Brain microvascular endothelial cell (primary cell): ENCODE measurements at regions not wholly inside any gene's neighbourhood (a gene's known extent, or its start where the extent isn't known, plus 50 kb on each side); places are given as distances from the start of the nearest gene placed in this dataset.

Experiments
- DNase-seq: peaks from one replicate; pipeline ENCODE4 v3.0.0-alpha.2; 2020
- H3K27ac ChIP-seq: fragments of 250-450 bp; sonication (Bioruptor Pico); 2 replicates; pipeline ENCODE4 v1.5.1; 2020; ENCODE audit warnings: mild to moderate bottlenecking, moderate library complexity
- H3K27me3 ChIP-seq: fragments of 250-450 bp; sonication (Bioruptor Pico); replicated peaks from 2 replicates; pipeline ENCODE4 v1.5.1; 2020; ENCODE audit warnings: mild to moderate bottlenecking
- H3K36me3 ChIP-seq: fragments of 250-450 bp; sonication (Bioruptor Pico); replicated peaks from 2 replicates; pipeline ENCODE4 v1.5.1; 2020; ENCODE audit warnings: mild to moderate bottlenecking
- H3K4me3 ChIP-seq: 2 replicates; pipeline ENCODE4 v1.5.1; 2011; ENCODE audit warnings: low read depth, mild to moderate bottlenecking, control low read depth, low read length, moderate library complexity
- in situ Hi-C: cut with HindIII; loops from 2 replicates; pipeline ENCODE4 v1.10.0; 2017; ENCODE audit warnings: low sequenced_read_pairs, low pct_ligation_motif_present
- TF ChIP-seq, protein P1 (sequence below): IDR thresholded peaks from 2 replicates; pipeline ENCODE4 v1.5.1; 2011; ENCODE audit warnings: low read depth, mild to moderate bottlenecking, moderate library complexity, low read length, control low read depth, inconsistent platforms; ENCODE audit errors: missing control alignments

DNA sequence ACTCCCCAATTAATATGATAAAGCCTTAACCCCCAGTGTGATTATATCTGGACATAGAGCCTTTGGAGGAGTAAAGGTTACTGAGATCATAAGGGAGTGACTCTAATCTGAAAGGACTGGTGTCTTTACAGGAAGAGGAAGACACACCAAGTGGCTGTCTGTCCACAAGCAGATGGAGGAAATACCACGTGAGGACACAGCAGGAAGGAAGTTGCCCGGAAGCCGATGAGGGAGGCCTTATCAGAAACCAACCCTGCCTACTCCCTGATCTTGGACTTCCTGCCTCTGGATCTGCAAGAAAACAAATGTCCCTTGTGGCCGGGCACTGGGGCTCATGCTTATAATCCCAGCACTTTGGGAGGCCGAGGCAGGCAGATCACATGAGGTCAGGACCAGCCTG, 110.3 kb upstream of the CHRM3 start:
- H3K27me3 ChIP-seq: no peaks in the 10 kb centered on the region
- H3K36me3 ChIP-seq: no peaks in the 10 kb centered on the region
- H3K27ac ChIP-seq: no peak overlapping the region
- H3K4me3 ChIP-seq: no peak overlapping the region
- in situ Hi-C loops: no loop called here
- DNase-seq: no peak
- TF ChIP-seq, protein P1, sequence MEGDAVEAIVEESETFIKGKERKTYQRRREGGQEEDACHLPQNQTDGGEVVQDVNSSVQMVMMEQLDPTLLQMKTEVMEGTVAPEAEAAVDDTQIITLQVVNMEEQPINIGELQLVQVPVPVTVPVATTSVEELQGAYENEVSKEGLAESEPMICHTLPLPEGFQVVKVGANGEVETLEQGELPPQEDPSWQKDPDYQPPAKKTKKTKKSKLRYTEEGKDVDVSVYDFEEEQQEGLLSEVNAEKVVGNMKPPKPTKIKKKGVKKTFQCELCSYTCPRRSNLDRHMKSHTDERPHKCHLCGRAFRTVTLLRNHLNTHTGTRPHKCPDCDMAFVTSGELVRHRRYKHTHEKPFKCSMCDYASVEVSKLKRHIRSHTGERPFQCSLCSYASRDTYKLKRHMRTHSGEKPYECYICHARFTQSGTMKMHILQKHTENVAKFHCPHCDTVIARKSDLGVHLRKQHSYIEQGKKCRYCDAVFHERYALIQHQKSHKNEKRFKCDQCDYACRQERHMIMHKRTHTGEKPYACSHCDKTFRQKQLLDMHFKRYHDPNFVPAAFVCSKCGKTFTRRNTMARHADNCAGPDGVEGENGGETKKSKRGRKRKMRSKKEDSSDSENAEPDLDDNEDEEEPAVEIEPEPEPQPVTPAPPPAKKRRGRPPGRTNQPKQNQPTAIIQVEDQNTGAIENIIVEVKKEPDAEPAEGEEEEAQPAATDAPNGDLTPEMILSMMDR: no peak

DNA sequence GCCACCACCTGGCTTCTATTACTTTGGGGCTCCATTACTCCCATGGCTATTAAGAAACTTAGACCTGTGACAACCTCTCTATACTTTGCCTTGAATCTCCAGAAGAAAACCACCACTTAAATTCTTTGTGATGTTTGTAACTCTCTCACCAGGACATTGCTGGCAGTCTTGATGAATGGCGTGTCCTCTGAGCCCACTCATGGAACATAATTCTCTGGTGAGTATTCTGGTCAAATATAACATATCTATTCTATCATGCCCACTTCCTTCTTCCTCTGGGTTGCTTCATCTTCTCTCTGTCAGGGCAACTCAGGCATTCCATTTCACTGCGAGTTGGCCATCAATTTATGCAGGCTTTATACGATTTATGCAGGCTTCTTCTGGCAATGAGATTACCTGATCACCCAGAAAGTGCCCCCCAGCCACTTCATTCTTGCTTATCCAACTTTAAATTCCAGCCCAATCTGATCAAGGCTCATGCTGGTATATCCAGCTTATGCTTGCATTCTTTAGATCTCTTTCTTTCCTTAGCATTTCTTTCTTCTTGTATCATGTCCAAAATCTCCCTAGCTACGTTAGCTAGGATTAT, 112.0 kb upstream of the CHRM3 start:
- Histone ChIP-seq H3K4me3 (no peak overlapping the region), H3K27me3 (no peaks in the 10 kb centered on the region), H3K27ac (no peak overlapping the region), H3K36me3 (no peaks in the 10 kb centered on the region)
- TF ChIP-seq, protein P1: no peak
- DNase-seq: no peak
- in situ Hi-C loops: no loop called here

DNA sequence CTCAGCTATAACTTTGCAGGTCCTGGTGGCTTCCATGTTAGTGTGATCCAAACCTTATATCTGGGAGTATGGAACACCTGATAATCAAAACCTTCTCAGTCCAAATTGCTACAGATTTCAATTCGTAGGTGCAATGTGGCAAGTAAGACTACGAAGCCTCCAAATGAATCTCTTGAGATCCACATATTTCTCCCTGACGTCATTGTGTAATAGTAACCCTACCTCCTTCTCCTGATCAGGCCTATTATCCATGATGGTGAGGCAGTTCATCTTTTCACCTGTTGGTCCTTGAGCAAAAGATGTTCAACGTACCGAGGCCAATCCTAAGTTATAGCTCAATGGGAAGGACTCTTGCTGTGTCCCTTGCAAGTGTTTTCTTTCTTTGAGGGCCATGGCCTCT, 115.9 kb upstream of the CHRM3 start:
- Histone ChIP-seq H3K27ac (no peak overlapping the region), H3K4me3 (no peak overlapping the region), H3K27me3 (no peaks in the 10 kb centered on the region), H3K36me3 (no peaks in the 10 kb centered on the region)
- TF ChIP-seq, protein P1: no peak
- DNase-seq: no peak
- in situ Hi-C loops: no loop called here

DNA sequence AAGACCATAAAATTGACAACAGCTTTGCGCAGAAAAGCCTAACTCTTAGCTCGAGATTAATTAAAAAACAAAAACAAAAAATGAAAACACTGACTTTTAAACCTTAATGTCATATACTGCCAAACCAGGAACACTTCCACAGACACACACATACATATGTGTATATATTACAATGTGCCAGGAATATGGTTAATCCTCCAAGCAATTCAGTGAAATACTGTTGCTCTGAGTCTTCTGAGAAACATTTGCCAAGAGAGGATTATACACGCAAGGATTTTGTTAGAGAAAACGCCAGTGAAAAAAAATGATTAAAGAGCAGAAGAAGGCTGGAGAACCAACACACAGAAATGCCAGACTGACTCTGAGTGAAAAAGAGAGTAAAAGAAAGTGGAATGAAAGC, 116.7 kb upstream of the CHRM3 start:
- H3K27me3 ChIP-seq: no peaks in the 10 kb centered on the region
- in situ Hi-C loops: no loop called here
- TF ChIP-seq, protein P1: no peak
- no peak overlapping the region for H3K4me3 ChIP-seq
- H3K27ac ChIP-seq: no peak overlapping the region
- no peaks in the 10 kb centered on the region for H3K36me3 ChIP-seq
- DNase-seq: no peak

DNA sequence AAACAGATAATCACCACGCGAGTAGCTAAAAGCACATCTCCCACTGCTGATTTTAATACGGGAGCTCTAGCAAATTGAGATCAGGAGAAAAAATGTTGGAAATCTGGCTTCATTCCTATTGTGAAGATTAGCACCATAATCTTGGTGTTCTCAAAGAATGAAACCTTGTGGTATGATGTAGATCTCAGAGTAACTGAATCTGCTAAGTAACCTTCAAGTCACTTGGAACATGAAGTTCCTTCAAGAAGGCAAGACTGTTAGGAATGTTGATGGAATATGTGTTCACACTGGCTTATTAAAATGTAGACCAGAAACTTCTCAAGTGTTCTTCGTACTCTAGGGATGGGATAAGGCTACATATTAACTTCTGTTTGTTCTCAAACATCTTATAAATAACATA, 117.4 kb upstream of the CHRM3 start:
- DNase-seq: no peak
- TF ChIP-seq, protein P1: no peak
- Histone ChIP-seq H3K4me3 (no peak overlapping the region), H3K36me3 (no peaks in the 10 kb centered on the region), H3K27ac (no peak overlapping the region), H3K27me3 (no peaks in the 10 kb centered on the region)
- in situ Hi-C loops: no loop called here

DNA sequence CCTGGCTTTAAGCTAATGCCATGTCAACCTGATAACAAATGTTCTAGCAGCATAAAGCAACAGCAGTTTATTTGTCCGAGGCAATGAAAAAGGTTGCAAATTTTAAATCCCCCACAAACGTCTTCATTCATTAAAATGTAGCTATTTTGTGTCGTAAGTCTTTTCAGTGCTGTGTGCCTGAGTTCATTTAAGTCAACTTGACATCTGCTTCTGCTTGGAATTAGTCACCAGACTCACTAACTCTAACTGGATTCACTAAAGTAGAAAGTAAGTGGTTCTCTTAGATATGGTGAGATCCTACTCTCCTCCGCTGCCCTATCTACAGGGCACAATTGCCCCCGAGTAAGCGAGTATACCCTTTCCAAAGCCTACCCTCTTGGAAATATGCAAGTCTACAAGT, 118.4 kb upstream of the CHRM3 start:
- H3K27me3 ChIP-seq: no peaks in the 10 kb centered on the region
- no peaks in the 10 kb centered on the region for H3K36me3 ChIP-seq
- H3K4me3 ChIP-seq: no peak overlapping the region
- no peak for DNase-seq
- TF ChIP-seq, protein P1: no peak
- H3K27ac ChIP-seq: no peak overlapping the region
- in situ Hi-C loops: no loop called here
